RWPE1 (cell line): ENCODE measurements at regions not wholly inside any gene's neighbourhood (a gene's known extent, or its start where the extent isn't known, plus 50 kb on each side); places are given as distances from the start of the nearest gene placed in this dataset.

ENCODE experiments used
- CTCF ChIA-PET: fragments of 350-600 bp; sonication (Branson Sonifier 250); formaldehyde crosslinking; extraction: SDS; loops from one replicate; lab custom pipeline; 2021; lab: Yijun Ruan, JAX
- POLR2A ChIA-PET: fragments of 400-600 bp; formaldehyde crosslinking; extraction: SDS; loops from one replicate; lab custom pipeline; 2020; ENCODE audit warnings: antibody characterized with exemption; ENCODE audit not compliant: low non-redundant PET; lab: Yijun Ruan, JAX
- DNase-seq: peaks from one replicate; pipeline ENCODE4 v3.0.0; 2012; ENCODE audit warnings: low spot score
- H3K27ac ChIP-seq: fragments of 450-650 bp; 2 replicates; pipeline ENCODE4 v1.5.1; 2017
- TF ChIP-seq, protein P1 (sequence below): fragments of 450-650 bp; conservative IDR thresholded peaks from 2 replicates; pipeline ENCODE4 v1.5.1; 2017; ENCODE audit warnings: low read depth, mild to moderate bottlenecking

DNA sequence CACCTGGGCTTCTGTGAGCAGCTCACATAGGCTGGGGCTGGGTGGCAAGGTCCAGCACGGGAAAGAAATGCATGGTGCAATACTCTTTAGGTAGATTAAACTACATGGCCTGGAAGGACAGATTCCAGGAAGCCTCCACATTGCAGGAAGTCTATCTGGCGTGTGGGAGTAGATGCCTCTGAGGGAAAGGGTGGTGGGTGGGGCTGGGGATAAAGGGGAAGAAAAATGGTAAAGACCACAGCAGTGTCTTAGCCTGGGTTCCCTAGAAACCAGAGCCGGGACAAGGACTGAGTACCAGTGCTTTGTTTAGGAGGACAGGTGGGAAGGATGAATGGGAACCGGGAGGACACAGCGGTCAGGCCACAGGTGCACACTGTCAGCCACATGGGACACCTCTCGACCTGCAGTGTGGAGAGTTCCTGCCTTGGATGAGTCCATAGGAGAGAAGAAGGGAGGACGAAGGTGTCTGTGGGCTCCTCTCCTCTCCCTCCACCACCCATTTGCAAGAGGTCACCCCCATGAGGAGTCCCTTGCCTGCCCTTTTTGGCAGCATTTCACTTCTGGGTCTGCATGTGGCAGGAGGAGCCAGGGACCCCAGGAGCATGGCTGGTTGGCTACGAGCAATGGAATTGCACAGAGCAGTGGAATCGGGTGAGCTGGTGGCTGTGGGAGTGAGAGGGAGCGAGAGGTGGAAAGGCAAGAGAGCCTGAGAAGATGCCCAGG, 91.5 kb upstream of the HS6ST1 start:
- no peak for DNase-seq
- TF ChIP-seq, protein P1, sequence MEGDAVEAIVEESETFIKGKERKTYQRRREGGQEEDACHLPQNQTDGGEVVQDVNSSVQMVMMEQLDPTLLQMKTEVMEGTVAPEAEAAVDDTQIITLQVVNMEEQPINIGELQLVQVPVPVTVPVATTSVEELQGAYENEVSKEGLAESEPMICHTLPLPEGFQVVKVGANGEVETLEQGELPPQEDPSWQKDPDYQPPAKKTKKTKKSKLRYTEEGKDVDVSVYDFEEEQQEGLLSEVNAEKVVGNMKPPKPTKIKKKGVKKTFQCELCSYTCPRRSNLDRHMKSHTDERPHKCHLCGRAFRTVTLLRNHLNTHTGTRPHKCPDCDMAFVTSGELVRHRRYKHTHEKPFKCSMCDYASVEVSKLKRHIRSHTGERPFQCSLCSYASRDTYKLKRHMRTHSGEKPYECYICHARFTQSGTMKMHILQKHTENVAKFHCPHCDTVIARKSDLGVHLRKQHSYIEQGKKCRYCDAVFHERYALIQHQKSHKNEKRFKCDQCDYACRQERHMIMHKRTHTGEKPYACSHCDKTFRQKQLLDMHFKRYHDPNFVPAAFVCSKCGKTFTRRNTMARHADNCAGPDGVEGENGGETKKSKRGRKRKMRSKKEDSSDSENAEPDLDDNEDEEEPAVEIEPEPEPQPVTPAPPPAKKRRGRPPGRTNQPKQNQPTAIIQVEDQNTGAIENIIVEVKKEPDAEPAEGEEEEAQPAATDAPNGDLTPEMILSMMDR = no peak
- H3K27ac ChIP-seq = no peak overlapping the region
- ChIA-PET POLR2A (no interaction called here), CTCF (no interaction called here)

DNA sequence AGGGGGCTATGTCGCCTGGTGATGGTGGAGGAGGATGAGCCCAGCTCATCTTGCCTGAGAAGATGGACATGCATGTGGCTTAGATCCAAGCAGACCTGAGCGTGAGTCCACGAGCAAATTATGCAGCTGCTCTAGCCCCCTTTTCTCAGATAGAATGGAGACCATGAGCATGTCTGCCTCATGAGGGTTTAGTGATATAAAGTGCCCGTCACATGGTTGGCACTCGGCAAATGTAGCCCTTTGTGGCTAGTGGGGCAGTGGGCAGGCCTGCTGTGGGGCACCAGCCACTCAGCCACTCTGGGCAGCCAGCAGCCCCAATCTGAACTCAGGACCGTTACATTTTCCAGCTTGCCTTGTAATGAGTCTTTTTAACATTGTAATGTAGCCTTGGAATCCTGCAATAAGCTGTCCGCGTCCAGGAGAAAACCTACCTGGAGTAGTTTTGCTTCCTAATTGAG, 92.1 kb upstream of the HS6ST1 start:
- H3K27ac ChIP-seq = no peak overlapping the region
- DNase-seq = no peak
- ChIA-PET CTCF (no interaction called here), POLR2A (no interaction called here)
- TF ChIP-seq, protein P1 = no peak

DNA sequence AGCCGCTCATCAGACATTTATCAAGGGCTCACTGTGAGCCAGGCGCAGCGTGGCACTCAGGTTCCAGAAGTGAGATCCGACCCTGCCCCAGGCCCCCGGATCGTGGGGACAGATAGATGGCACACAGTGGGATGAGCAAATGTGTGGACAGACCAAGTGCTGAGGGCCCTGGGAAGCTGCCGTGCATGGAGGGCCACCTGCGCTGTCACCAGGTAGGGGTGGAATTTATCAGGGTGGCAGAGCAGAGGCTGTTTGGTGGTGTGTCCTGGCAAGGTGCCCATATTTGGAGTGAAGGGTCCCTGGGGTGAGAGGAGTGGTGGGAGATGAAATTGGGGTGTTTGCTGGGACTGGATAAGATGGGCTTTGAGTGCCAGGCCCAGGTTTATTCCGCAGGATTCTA, 92.8 kb upstream of the HS6ST1 start:
- POLR2A ChIA-PET = no interaction called here
- CTCF ChIA-PET = no interaction called here
- TF ChIP-seq, protein P1 = no peak
- no peak overlapping the region for H3K27ac ChIP-seq
- no peak for DNase-seq

DNA sequence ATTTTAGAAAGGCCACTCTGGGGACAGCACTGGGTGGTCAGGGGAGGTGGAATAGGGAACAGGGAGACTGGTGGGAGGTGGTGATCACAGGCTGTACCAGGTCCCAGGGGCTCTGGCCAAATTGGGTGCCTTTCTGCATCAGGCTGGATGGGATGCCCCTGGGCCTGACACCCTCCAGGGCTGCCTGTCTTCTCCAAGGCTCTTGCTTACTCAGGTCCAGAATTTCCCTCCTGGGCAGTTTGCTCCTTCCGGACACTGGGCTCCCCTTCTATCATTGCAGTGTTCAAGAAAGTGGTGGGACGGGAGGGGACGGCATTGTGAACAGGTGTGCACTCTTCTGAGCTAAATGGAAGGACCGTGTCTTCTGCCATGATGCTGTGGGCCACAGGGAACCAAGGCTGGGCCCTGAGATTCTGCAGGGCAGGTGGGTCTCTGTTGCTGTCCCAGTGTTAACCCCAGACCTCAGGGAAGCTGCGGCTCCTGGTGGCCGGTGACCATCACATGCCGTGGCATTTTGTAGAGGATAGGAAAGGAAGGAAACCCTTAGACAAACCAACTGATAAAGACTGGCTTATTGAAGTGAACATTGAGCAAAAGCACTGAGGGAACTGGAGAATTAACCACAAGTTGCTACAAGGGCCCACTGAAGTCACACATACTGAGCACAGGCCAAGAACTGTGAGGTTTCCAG, 93.7 kb upstream of the HS6ST1 start:
- DNase-seq = no peak
- TF ChIP-seq, protein P1 = no peak
- no peak overlapping the region for H3K27ac ChIP-seq
- POLR2A ChIA-PET = no interaction called here
- CTCF ChIA-PET = no interaction called here

DNA sequence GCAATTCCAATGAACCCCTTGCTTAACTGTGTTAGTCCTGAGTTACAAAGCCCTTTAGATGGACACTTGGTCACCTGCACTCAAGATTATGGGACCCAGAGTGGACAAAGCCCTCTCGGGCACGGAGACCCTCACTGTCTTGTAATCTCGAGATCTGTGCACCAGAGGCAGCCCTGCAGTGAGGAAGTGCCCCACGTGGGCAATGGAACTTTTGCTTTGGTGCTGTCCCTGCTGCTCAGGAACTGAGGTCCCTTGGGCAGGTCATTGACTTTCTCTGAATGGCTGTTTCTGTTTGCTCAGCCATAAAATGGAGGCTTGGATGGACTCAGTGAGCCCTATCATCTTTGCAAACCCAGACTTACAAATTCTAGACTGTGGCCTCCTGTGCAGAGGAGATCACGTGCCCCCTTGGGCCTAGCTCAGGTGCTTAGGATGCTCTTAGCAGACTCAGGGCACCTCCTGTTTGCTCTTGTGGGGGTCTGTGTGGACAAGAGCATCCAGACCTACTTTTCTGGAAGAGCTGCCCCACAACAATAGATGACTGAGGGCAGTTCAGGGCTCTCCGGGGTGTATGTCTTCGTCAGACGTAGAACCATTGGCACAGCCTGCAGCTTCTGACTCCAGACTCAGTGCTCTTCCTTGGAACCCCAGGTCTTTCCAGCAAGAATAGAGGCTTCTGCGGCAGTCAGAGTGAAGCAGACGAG, 94.5 kb upstream of the HS6ST1 start:
- ChIA-PET POLR2A (no interaction called here), CTCF (no interaction called here)
- TF ChIP-seq, protein P1 = no peak
- H3K27ac ChIP-seq = no peak overlapping the region
- no peak for DNase-seq

DNA sequence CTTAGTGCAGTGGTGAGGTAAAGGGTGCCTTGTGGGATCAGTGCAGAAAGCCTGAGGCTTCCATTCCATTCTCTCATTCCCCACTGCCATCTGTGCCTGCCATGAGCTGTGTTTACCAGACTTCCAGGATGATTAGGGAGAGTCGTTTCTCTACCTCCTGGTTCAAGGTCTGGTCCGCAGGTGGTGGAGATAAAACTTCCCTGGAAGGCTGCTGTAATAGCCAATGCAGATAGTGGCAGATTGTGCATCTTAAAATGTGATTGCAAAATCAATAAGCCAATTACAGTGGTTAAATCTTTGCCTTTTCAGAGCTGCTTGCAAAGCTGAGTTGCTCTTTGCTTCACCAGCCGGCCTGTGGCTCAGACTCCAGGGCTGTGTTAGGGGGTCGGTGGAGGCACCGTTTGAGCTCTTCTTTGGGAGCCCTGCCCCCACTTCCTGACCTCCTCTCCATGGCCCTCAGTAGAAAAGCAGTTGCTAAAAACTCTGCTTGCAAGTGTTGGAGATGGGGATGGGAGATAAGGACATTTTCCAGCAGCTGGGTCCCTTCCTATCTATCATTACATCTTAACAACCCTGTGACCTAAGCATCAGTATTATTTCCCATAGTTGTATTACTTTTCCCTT, 95.2 kb upstream of the HS6ST1 start:
- TF ChIP-seq, protein P1 = no peak
- CTCF ChIA-PET = no interaction called here
- POLR2A ChIA-PET = no interaction called here
- no peak for DNase-seq
- H3K27ac ChIP-seq = no peak overlapping the region
